ENCODE measurements at regions not wholly inside any gene's neighbourhood (a gene's known extent, or its start where the extent isn't known, plus 50 kb on each side); places are given as distances from the start of the nearest gene placed in this dataset.

GRCh38 chr11:54927704-54928103 lies 221.1 kb downstream of the OR4A5 start:
- no peak for TF ChIP-seq POLR2A (IDR thresholded peaks at IDR 0.05)
- TF ChIP-seq CTCF (IDR thresholded peaks at IDR 0.05) = no peak

Data from heart left ventricle (tissue), 13 donors.